ELF-1 (cell line): ENCODE measurements at regions not wholly inside any gene's neighbourhood (a gene's known extent, or its start where the extent isn't known, plus 50 kb on each side); places are given as distances from the start of the nearest gene placed in this dataset.

Experiments used
- DNase-seq: peaks from one replicate; pipeline ENCODE4 v3.0.0-alpha.2; 2016; ENCODE audit warnings: low read depth, low spot score

- no peak for DNase-seq
Measured at GRCh38 chr9:31604531-31604930, 779.9 kb upstream of the ACO1 start.

- DNase-seq: no peak
Measured at GRCh38 chr9:31605164-31605563, 779.3 kb upstream of the ACO1 start.

GRCh38 chr9:31606678-31607077 lies 777.8 kb upstream of the ACO1 start:
- DNase-seq: no peak

GRCh38 chr9:31608416-31608815 lies 776.0 kb upstream of the ACO1 start:
- no peak for DNase-seq

GRCh38 chr9:31608881-31609280 lies 775.6 kb upstream of the ACO1 start:
- no peak for DNase-seq

- DNase-seq: no peak
Measured at GRCh38 chr9:31612336-31613030, 772.0 kb upstream of the ACO1 start.

GRCh38 chr9:31615966-31616365 lies 768.5 kb upstream of the ACO1 start:
- DNase-seq: peak; percentile 25

- no peak for DNase-seq
Measured at GRCh38 chr9:31623511-31623910, 760.9 kb upstream of the ACO1 start.

- DNase-seq: no peak
Measured at GRCh38 chr9:31629292-31629691, 755.2 kb upstream of the ACO1 start.

- DNase-seq: no peak
Measured at GRCh38 chr9:31637265-31637664, 747.2 kb upstream of the ACO1 start.

GRCh38 chr9:31637861-31638260 lies 746.6 kb upstream of the ACO1 start:
- no peak for DNase-seq

GRCh38 chr9:31639451-31639850 lies 745.0 kb upstream of the ACO1 start:
- DNase-seq: no peak

GRCh38 chr9:31669311-31669710 lies 715.1 kb upstream of the ACO1 start:
- DNase-seq: no peak

GRCh38 chr9:31671011-31671410 lies 713.4 kb upstream of the ACO1 start:
- DNase-seq: no peak

GRCh38 chr9:31674264-31674663 lies 710.2 kb upstream of the ACO1 start:
- DNase-seq: no peak

- DNase-seq: no peak
Measured at GRCh38 chr9:31677415-31677814, 707.0 kb upstream of the ACO1 start.

GRCh38 chr9:31677877-31678276 lies 706.6 kb upstream of the ACO1 start:
- no peak for DNase-seq

- no peak for DNase-seq
Measured at GRCh38 chr9:31683116-31683515, 701.3 kb upstream of the ACO1 start.

GRCh38 chr9:31697956-31698355 lies 686.5 kb upstream of the ACO1 start:
- no peak for DNase-seq

GRCh38 chr9:31699836-31700235 lies 684.6 kb upstream of the ACO1 start:
- DNase-seq: no peak

GRCh38 chr9:31700252-31701045 lies 684.0 kb upstream of the ACO1 start:
- no peak for DNase-seq

- no peak for DNase-seq
Measured at GRCh38 chr9:31702957-31703356, 681.5 kb upstream of the ACO1 start.

- DNase-seq: no peak
Measured at GRCh38 chr9:31715250-31715649, 669.2 kb upstream of the ACO1 start.
